ENCODE measurements at regions not wholly inside any gene's neighbourhood (a gene's known extent, or its start where the extent isn't known, plus 50 kb on each side); places are given as distances from the start of the nearest gene placed in this dataset.
A peak's percentile ranks its signal among the peaks of the same experiment; 100 is the strongest.
"Not testable (repeated sequence)": the region's sequence is repeated elsewhere in the genome, so short reads cannot be mapped to it uniquely, and the experiment has no call there.

DNA sequence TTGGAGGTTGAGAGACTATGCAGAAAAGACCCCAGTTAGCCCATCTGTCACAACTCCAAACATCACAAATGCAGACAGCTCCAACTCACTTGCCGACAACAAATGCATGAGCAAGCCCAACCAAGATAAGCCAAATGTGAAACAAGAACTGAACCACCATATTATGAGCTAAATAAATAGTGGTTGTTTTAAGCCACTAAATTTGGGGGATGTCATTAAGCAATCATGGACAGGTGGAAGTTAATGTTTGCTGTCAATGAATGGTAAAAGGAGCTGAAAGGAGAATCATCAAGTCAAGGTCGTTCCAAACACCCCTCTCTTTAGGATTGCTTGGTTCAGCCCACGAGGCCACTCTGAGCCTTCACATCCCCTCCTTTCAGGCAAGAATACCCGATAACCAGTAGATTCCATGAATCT, 71.2 kb upstream of the PLCB4 start:
- Histone ChIP-seq H3K18ac (ENCODE audit: low read length) (no peak overlapping the region), H3K27ac (ENCODE audit: low read depth, low read length) (no peak overlapping the region), H3K4me1 (ENCODE audit: control insufficient read depth in 1 of 2, insufficient read depth in 2 of 2, low read length in 2 of 2) (no peaks in the 10 kb centered on the region), H3K4me2 (ENCODE audit: low read length) (no peak overlapping the region), H3K9me3 (ENCODE audit: insufficient read depth, low read depth, low read length) (no peaks in the 10 kb centered on the region), H3K23ac (ENCODE audit: low read length) (no peak overlapping the region), H3K14ac (ENCODE audit: low read length) (no peak overlapping the region), H2AFZ (ENCODE audit: insufficient read depth, low read length, poor library complexity) (no peak overlapping the region), H3K79me1 (ENCODE audit: low read length) (no peaks in the 10 kb centered on the region), H3K79me2 (ENCODE audit: control insufficient read depth, insufficient read depth, low read length, poor library complexity) (no peaks in the 10 kb centered on the region), H2BK5ac (ENCODE audit: low read depth, low read length, poor library complexity) (no peak overlapping the region), H3K4ac (ENCODE audit: low read depth, low read length) (no peak overlapping the region), H2BK12ac (ENCODE audit: low read length) (no peak overlapping the region), H2BK120ac (ENCODE audit: insufficient read depth, low read length, poor library complexity) (no peak overlapping the region), H2AK5ac (ENCODE audit: low read length) (no peak overlapping the region), H3K4me3 (ENCODE audit: low read depth, low read length) (no peak overlapping the region), H4K8ac (ENCODE audit: low read depth, low read length) (no peak overlapping the region), H4K91ac (ENCODE audit: low read depth, low read length) (no peak overlapping the region), H3K36me3 (ENCODE audit: control insufficient read depth in 1 of 2, insufficient read depth in 2 of 2, low read length in 2 of 2) (no peaks in the 10 kb centered on the region), H4K12ac (ENCODE audit: low read depth, low read length) (no peak overlapping the region), H3K27me3 (ENCODE audit: insufficient read depth, low read length) (no peaks in the 10 kb centered on the region), H3K9ac (ENCODE audit: low read length) (no peak overlapping the region)
- DNase-seq: no peak
- WGBS (ENCODE audit: extremely low coverage, insufficient coverage, insufficient read length): no CpG with 5 or more reads among the region's 4 CpGs

- Histone ChIP-seq H3K27ac (ENCODE audit: low read depth, low read length) (no peak overlapping the region), H3K4me3 (ENCODE audit: low read depth, low read length) (no peak overlapping the region), H3K4ac (ENCODE audit: low read depth, low read length) (no peak overlapping the region), H3K36me3 (ENCODE audit: control insufficient read depth in 1 of 2, insufficient read depth in 2 of 2, low read length in 2 of 2) (no peaks in the 10 kb centered on the region), H4K8ac (ENCODE audit: low read depth, low read length) (no peak overlapping the region), H4K91ac (ENCODE audit: low read depth, low read length) (no peak overlapping the region), H2BK5ac (ENCODE audit: low read depth, low read length, poor library complexity) (no peak overlapping the region), H3K14ac (ENCODE audit: low read length) (no peak overlapping the region), H3K79me1 (ENCODE audit: low read length) (no peaks in the 10 kb centered on the region), H3K18ac (ENCODE audit: low read length) (no peak overlapping the region), H3K9ac (ENCODE audit: low read length) (no peak overlapping the region), H2AK5ac (ENCODE audit: low read length) (no peak overlapping the region), H2BK120ac (ENCODE audit: insufficient read depth, low read length, poor library complexity) (no peak overlapping the region), H3K23ac (ENCODE audit: low read length) (no peak overlapping the region), H3K9me3 (ENCODE audit: insufficient read depth, low read depth, low read length) (no peaks in the 10 kb centered on the region), H3K4me1 (ENCODE audit: control insufficient read depth in 1 of 2, insufficient read depth in 2 of 2, low read length in 2 of 2) (no peaks in the 10 kb centered on the region), H3K27me3 (ENCODE audit: insufficient read depth, low read length) (no peaks in the 10 kb centered on the region), H4K12ac (ENCODE audit: low read depth, low read length) (no peak overlapping the region), H3K4me2 (ENCODE audit: low read length) (no peak overlapping the region), H3K79me2 (ENCODE audit: control insufficient read depth, insufficient read depth, low read length, poor library complexity) (no peaks in the 10 kb centered on the region), H2AFZ (ENCODE audit: insufficient read depth, low read length, poor library complexity) (no peak overlapping the region), H2BK12ac (ENCODE audit: low read length) (no peak overlapping the region)
- no CpG with 5 or more reads among the region's 2 CpGs for WGBS (ENCODE audit: extremely low coverage, insufficient coverage, insufficient read length)
- DNase-seq: no peak
These were observed 57.8 kb upstream of the PLCB4 start for GRCh38 chr20:9011121-9011520.

DNA sequence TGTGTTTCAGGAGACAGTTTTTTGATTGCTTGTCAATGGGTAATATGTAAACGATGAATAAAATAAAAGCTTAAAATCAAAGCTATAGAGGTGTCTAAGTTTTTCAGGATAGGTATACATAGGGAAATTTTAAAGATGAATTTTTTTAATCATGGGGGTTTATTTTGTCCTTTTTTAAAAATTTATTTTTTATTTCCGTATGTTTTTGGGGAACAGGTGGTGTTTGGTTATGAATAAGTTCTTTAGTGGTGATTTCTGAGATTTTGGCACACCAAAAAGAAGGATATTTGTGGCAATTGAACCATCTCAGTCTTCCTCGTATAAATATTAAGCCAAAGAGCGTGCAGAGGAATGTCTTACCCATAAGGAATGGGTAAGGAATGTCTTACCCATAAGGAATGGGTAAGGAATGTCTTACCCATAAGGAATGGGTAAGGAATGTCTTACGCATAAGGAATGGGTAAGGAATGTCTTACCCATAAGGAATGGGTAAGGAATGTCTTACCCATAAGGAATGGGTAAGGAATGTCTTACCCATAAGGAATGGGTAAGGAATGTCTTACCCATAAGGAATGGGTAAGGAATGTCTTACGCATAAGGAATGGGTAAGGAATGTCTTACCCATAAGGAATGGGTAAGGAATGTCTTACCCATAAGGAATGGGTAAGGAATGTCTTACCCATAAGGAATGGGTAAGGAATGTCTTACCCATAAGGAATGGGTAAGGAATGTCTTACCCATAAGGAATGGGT, 53.5 kb upstream of the PLCB4 start:
- not testable (repeated sequence) for H3K9me3 ChIP-seq (ENCODE audit: insufficient read depth, low read depth, low read length); H2AFZ ChIP-seq (ENCODE audit: insufficient read depth, low read length, poor library complexity); H3K4me1 ChIP-seq (ENCODE audit: control insufficient read depth in 1 of 2, insufficient read depth in 2 of 2, low read length in 2 of 2); H4K91ac ChIP-seq (ENCODE audit: low read depth, low read length); H2BK5ac ChIP-seq (ENCODE audit: low read depth, low read length, poor library complexity); H3K14ac ChIP-seq (ENCODE audit: low read length); H3K79me1 ChIP-seq (ENCODE audit: low read length); H4K12ac ChIP-seq (ENCODE audit: low read depth, low read length); H3K9ac ChIP-seq (ENCODE audit: low read length); H3K23ac ChIP-seq (ENCODE audit: low read length); H2AK5ac ChIP-seq (ENCODE audit: low read length); H3K27ac ChIP-seq (ENCODE audit: low read depth, low read length); H3K4ac ChIP-seq (ENCODE audit: low read depth, low read length); DNase-seq; H3K4me2 ChIP-seq (ENCODE audit: low read length); H3K4me3 ChIP-seq (ENCODE audit: low read depth, low read length); H3K36me3 ChIP-seq (ENCODE audit: control insufficient read depth in 1 of 2, insufficient read depth in 2 of 2, low read length in 2 of 2); H2BK12ac ChIP-seq (ENCODE audit: low read length); H3K79me2 ChIP-seq (ENCODE audit: control insufficient read depth, insufficient read depth, low read length, poor library complexity); H3K18ac ChIP-seq (ENCODE audit: low read length); H3K27me3 ChIP-seq (ENCODE audit: insufficient read depth, low read length); H2BK120ac ChIP-seq (ENCODE audit: insufficient read depth, low read length, poor library complexity); H4K8ac ChIP-seq (ENCODE audit: low read depth, low read length)
- WGBS (ENCODE audit: extremely low coverage, insufficient coverage, insufficient read length): no CpG with 5 or more reads among the region's 6 CpGs

DNA sequence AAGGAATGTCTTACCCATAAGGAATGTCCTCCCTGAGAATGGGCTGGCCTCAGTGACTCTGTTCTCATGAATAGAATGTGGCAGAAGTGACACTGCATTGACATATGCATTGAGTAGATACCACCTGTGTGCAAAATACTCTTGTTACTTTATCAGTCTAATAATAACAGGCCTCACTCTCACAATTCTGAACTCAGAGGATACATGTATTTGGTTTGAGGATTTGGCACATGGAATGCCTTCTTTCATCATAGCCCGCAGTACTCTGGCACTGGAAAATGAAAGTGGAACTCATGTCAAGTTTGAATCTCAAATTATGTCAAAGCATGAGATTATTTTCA, 52.9 kb upstream of the PLCB4 start:
- Histone ChIP-seq H3K27ac (ENCODE audit: low read depth, low read length) (no peak overlapping the region), H2BK12ac (ENCODE audit: low read length) (no peak overlapping the region), H3K4me1 (ENCODE audit: control insufficient read depth in 1 of 2, insufficient read depth in 2 of 2, low read length in 2 of 2) (no peaks in the 10 kb centered on the region), H3K4me2 (ENCODE audit: low read length) (no peak overlapping the region), H2AFZ (ENCODE audit: insufficient read depth, low read length, poor library complexity) (no peak overlapping the region), H2BK5ac (ENCODE audit: low read depth, low read length, poor library complexity) (no peak overlapping the region), H2BK120ac (ENCODE audit: insufficient read depth, low read length, poor library complexity) (no peak overlapping the region), H3K79me1 (ENCODE audit: low read length) (no peaks in the 10 kb centered on the region), H3K23ac (ENCODE audit: low read length) (no peak overlapping the region), H4K8ac (ENCODE audit: low read depth, low read length) (no peak overlapping the region), H3K18ac (ENCODE audit: low read length) (no peak overlapping the region), H3K9me3 (ENCODE audit: insufficient read depth, low read depth, low read length) (no peaks in the 10 kb centered on the region), H4K12ac (ENCODE audit: low read depth, low read length) (no peak overlapping the region), H3K4ac (ENCODE audit: low read depth, low read length) (no peak overlapping the region), H3K79me2 (ENCODE audit: control insufficient read depth, insufficient read depth, low read length, poor library complexity) (no peaks in the 10 kb centered on the region), H3K4me3 (ENCODE audit: low read depth, low read length) (no peak overlapping the region), H3K36me3 (ENCODE audit: control insufficient read depth in 1 of 2, insufficient read depth in 2 of 2, low read length in 2 of 2) (no peaks in the 10 kb centered on the region), H2AK5ac (ENCODE audit: low read length) (no peak overlapping the region), H3K27me3 (ENCODE audit: insufficient read depth, low read length) (no peaks in the 10 kb centered on the region), H3K9ac (ENCODE audit: low read length) (no peak overlapping the region), H4K91ac (ENCODE audit: low read depth, low read length) (no peak overlapping the region), H3K14ac (ENCODE audit: low read length) (no peak overlapping the region)
- peak; percentile 2 to 11 for DNase-seq
- no CpG with 5 or more reads among the region's 1 CpG for WGBS (ENCODE audit: extremely low coverage, insufficient coverage, insufficient read length)

All from trophoblast cell (in vitro differentiated cells and primary cell).